ELF-1 (cell line): ENCODE measurements at regions not wholly inside any gene's neighbourhood (a gene's known extent, or its start where the extent isn't known, plus 50 kb on each side); places are given as distances from the start of the nearest gene placed in this dataset.
"Not testable (repeated sequence)": the region's sequence is repeated elsewhere in the genome, so short reads cannot be mapped to it uniquely, and the experiment has no call there.

Experiments used
- DNase-seq: peaks from one replicate; pipeline ENCODE4 v3.0.0-alpha.2; 2016; ENCODE audit warnings: low read depth, low spot score

DNA sequence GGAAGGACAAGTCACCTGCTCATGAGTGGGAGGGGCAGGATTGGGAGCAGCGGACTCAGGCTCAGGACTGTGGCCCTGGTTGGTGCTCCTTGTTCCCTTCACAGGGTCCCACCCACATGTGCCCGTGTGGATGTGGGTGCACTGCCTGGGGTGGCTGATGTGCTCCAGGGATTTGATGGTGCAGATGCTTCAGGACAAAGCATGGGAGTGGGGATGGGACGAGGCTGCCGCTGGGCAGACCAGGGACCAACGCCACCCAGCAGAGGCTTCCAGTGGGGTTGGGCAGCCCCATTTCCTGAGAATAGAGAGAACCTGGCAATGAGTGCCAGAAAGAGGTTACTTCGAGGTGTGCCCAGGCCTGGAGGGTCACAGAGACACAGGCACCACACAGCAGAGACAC is 65.5 kb upstream of the IGLL5 start:
- DNase-seq, result no peak

GRCh38 chr22:22822553-22822952 is 65.1 kb upstream of the IGLL5 start:
- not testable (repeated sequence) for DNase-seq

DNA sequence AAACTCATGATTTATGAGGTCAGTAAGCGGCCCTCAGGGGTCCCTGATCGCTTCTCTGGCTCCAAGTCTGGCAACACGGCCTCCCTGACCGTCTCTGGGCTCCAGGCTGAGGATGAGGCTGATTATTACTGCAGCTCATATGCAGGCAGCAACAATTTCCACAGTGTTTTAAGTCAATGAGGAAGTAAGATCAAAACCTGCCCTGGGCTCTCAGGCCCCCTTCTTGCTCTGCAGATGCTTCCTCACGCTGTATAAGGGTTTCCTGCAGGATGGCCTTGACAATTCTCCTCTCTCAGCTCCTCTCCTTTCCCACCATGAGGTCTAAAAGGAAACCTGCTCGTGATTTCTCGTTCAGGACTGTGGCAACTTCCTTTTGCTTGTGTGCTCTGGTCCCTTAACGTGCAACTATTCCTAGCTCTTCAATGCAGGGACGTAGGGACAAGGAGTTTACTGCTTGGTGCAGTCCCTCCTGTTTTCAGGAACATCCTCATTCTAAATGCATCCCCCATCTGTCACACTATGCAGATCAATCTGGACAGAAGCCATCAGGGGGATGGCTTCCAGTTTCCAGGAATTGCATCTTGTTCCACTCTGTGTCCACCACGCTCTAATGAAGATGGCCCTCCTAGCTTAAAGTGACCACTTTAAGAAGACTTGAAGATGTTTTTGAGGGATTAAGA is 64.3 kb upstream of the IGLL5 start:
- no peak for DNase-seq

DNA sequence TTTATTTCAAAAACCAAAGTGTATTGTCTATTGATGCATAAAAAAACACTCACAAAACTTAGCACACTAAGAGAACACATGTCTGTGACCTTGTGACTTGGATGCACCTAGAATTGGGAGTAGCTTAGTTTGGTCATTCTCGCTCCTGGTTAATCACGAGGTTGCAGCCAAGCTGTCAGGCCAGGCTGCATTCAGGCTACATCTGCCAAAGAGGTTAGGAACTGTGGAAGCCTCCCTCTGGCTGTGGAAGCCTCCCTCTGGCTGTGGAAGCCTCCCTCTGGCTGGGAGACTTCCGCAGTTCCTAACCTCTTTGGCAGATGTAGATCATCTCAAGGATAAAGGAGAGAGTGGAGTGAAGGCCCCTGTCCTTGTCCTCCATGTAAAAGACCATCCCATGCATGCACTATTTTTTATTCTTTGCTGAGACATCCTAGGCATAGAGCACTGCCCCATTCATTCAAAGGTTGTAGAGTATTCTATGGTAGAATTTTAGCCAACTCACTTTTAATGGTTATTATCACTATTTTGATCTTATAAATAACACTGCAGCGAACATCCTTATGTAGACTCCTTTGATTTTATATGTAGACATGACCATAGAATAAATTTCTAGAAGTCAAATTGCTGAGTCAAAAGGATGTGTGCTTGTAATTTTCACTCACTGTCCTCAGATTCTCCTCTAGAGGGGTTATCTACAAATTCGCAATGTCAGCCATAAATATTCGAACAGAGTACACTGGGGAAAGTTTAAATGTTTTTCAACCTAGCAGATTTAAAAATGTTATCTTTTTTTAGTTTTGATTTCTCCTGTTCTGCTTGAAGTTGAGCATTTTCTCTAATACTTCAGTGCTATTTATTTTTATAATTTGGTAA is 63.0 kb upstream of the IGLL5 start:
- DNase-seq, result no peak

DNA sequence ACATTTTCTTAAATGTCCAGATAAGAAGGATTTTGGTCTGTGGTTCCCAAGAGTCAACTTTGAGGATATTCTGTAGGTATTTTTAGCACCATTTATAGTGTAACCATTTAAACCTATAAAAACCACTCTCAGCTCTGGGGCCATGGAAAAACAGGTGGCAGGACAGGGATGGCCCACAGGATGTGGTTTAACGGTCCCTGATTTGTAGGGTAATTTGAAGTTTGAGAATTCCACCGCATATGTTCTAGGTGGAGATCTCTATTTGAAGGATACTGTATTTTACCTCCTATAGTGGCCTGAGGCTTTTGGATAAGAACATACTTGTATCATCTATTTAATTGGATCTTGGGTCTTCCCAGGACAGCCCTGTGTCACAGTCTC is 62.4 kb upstream of the IGLL5 start:
- DNase-seq, result no peak

GRCh38 chr22:22827187-22827939 is 60.3 kb upstream of the IGLL5 start:
- DNase-seq, result no peak

DNA sequence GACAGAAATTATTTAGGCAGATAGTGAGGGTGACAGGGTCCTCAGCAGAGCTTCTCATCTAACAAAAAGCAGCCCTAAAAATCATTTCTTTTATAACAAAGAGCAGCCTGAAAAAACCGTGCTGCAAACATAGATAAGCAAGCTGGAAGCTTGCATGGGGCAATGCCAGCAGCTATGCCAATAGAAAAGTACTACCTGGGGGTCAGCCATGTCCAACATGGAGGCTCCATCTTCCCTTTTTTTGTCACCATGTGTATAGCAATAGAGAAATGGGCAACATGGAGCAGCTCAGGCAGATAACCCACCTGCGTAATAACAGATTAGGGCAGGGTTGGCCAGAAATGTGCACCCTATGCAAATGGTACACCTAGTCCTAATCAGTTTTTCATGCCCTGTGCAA is 57.4 kb upstream of the IGLL5 start:
- no peak for DNase-seq

DNA sequence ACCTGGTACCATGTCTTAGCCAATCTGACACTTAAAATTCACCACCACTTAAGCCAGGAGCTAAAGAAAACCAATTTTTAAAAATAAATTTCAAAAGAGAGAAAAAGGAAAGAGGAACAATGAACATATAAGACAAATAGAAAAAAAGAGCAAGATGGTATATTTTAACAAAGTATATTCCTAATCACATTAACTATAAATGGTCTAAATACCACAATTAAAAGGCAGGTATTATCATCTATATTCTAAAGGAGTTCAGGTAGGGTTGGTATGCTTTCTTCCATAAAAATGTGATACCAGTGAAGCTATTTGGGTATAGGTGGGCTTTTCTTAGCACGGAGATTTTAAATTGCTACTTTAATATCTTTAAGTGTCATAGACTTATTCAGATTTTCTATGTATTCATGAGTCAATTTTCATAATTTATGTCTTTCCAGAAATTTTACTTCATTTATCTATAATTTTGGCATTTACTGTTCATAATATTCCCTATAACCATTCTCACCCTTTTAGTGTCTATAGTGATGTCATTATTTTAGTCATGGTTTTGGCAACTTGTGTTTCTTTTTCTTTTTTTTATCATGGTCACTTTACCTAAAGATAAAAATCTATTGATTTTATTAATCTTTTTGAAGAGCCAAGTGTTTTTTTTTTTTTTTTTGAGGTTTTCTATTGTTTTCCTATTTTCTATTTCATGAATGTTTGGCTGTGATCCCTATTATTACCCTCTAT is 56.5 kb upstream of the IGLL5 start:
- no peak for DNase-seq

- DNase-seq, result no peak
These were observed 54.6 kb upstream of the IGLL5 start for GRCh38 chr22:22833059-22833458.

GRCh38 chr22:22833488-22833887 is 54.1 kb upstream of the IGLL5 start:
- DNase-seq, result no peak

GRCh38 chr22:22834204-22834603 is 53.4 kb upstream of the IGLL5 start:
- no peak for DNase-seq

- DNase-seq, result no peak
These were observed 52.8 kb upstream of the IGLL5 start for GRCh38 chr22:22834783-22835182.

DNA sequence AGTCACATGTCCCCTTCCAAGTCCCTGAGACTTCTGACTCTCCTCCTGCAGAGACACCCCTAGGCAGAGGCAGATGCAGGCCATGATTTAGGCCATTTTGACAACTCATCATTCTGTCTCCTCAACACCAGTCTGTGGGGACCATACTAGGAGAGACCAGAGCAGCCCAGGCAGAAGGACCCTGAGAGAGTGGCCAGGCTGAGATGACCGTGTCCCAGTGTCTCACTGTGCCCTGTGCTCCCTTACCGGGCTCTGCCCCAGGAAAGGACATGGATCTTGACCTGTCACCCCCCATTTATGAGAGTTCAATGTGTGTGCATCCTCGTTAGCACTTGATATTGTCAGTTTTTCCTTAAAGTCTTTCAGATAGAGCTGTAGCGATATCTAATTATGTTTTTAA is 52.4 kb upstream of the IGLL5 start:
- DNase-seq, result no peak

DNA sequence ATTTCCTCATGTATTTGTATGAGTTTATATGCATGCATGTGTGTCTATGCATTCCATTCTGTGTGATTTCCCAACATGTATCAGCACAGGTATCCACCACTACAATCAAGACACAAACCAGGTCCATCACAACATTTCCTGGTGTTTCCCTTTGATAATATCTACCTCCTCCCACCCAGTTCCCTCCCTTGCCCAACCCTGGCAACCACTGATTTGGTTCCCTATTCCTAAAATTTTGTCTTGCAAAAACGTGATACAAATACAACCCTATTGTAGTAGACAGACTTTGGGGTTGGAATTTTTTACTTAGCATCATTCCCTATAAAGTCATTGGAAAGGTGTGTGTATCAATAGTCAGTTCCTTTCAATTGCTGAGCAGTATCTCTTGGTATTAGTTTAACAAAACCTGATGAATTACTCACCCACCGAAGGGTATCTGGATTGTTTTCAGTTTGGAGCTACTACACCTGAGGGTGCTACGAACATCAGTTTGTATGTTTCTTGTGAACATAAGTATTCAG is 51.8 kb upstream of the IGLL5 start:
- DNase-seq, result no peak

DNA sequence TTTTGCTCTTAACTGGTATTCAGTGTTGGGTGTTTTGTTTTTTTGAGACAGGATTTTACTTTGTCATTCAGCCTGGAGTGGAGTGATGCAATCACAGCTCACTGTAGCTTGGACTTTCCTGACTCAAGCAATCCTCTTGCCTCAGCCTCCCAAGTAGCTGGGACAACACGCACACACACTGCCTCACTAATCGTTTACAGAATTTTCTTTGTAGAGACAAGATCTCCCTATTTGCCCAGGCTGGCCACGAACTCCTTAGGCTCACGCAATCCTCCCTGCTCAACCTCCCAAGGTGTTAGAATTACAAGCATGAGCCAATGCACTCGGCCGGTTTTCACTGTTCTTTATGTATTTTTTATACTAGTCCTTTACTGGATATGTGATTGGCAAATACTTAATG is 51.0 kb upstream of the IGLL5 start:
- no peak for DNase-seq
